Right atrium auricular region (tissue), 2 donors: ENCODE measurements at regions not wholly inside any gene's neighbourhood (a gene's known extent, or its start where the extent isn't known, plus 50 kb on each side); places are given as distances from the start of the nearest gene placed in this dataset.
A peak's percentile ranks its signal among the peaks of the same experiment; 100 is the strongest.

ENCODE experiments used
- DNase-seq: peaks from one replicate; pipeline ENCODE4 v3.0.0-alpha.2; 2019; ENCODE audit warnings: low spot score
- H3K27ac ChIP-seq, 2 donors: fragments of 200-600 bp; sonication (generic); 1 replicate in 1 of 2; 2 replicates in 1 of 2; pipeline ENCODE4 v1.5.1; 2016 to 2019
- H3K27me3 ChIP-seq, 2 donors: fragments of 200-600 bp; sonication (generic); one replicate each; pipeline versions ENCODE4 v1.5.1 to v1.6.0; 2017 to 2019
- H3K36me3 ChIP-seq: fragments of 200-600 bp; sonication (generic); one replicate; pipeline ENCODE4 v1.5.1; 2016
- H3K4me1 ChIP-seq, 2 donors: fragments of 200-600 bp; sonication (generic); one replicate each; pipeline versions ENCODE4 v1.5.1 to v1.6.0; 2017 to 2019
- H3K4me3 ChIP-seq, 2 donors: fragments of 200-600 bp; sonication (generic); 1 replicate in 1 of 2; 2 replicates in 1 of 2; pipeline ENCODE4 v1.5.1; 2017 to 2019; ENCODE audit warnings: mild to moderate bottlenecking in 1 of 2, moderate library complexity in 1 of 2
- H3K9me3 ChIP-seq, 2 donors: fragments of 200-600 bp; sonication (generic); one replicate each; pipeline ENCODE4 v1.5.1; 2019
- CTCF ChIP-seq, 2 donors: fragments of 200-600 bp; sonication (generic); IDR thresholded peaks; one replicate each; pipeline ENCODE4 v1.5.1; 2019; ENCODE audit warnings: antibody characterized with exemption in 2 of 2

- Histone ChIP-seq H3K4me1 (no peaks in the 10 kb centered on the region), H3K9me3 (no peaks in the 10 kb centered on the region), H3K27me3 (no peaks in the 10 kb centered on the region), H3K36me3 (no peaks in the 10 kb centered on the region), H3K4me3 (no peak overlapping the region), H3K27ac (no peak overlapping the region)
- no peak for TF ChIP-seq CTCF (IDR thresholded peaks at IDR 0.05)
- no peak for DNase-seq
These were observed 75.1 kb upstream of the PGBD5 start for GRCh38 chr1:230501242-230501641.

- Histone ChIP-seq H3K4me3 (no peak overlapping the region), H3K27me3 (no peaks in the 10 kb centered on the region), H3K4me1 (no peaks in the 10 kb centered on the region), H3K27ac (no peak overlapping the region), H3K36me3 (no peaks in the 10 kb centered on the region), H3K9me3 (no peaks in the 10 kb centered on the region)
- no peak for TF ChIP-seq CTCF (IDR thresholded peaks at IDR 0.05)
- no peak for DNase-seq
These were observed 73.9 kb upstream of the PGBD5 start for GRCh38 chr1:230500063-230500462.

- Histone ChIP-seq H3K27ac (no peak overlapping the region), H3K9me3 (no peaks in the 10 kb centered on the region), H3K27me3 (no peaks in the 10 kb centered on the region), H3K36me3 (no peaks in the 10 kb centered on the region), H3K4me3 (no peak overlapping the region), H3K4me1 (no peaks in the 10 kb centered on the region)
- no peak for DNase-seq
- no peak for TF ChIP-seq CTCF (IDR thresholded peaks at IDR 0.05)
These were observed 73.4 kb upstream of the PGBD5 start for GRCh38 chr1:230499496-230499895.

- H3K36me3 ChIP-seq: no peaks in the 10 kb centered on the region
- no peaks in the 10 kb centered on the region for H3K27me3 ChIP-seq
- H3K4me1 ChIP-seq: no peaks in the 10 kb centered on the region
- H3K27ac ChIP-seq: no peak overlapping the region
- H3K9me3 ChIP-seq: no peaks in the 10 kb centered on the region
- no peak for DNase-seq
- H3K4me3 ChIP-seq: no peak overlapping the region
- TF ChIP-seq CTCF (IDR thresholded peaks at IDR 0.05): no peak
These were observed 72.6 kb upstream of the PGBD5 start for GRCh38 chr1:230498704-230499103.

- TF ChIP-seq CTCF (IDR thresholded peaks at IDR 0.05): no peak
- no peak for DNase-seq
- Histone ChIP-seq H3K27ac (peak overlapping the region in 1 of 2 donors; percentile 41), H3K4me3 (peak overlapping the region in 1 of 2 donors; percentile 7), H3K4me1 (no peaks in the 10 kb centered on the region), H3K9me3 (no peaks in the 10 kb centered on the region), H3K27me3 (no peaks in the 10 kb centered on the region), H3K36me3 (no peaks in the 10 kb centered on the region)
These were observed 70.3 kb upstream of the PGBD5 start for GRCh38 chr1:230496451-230496850.

- TF ChIP-seq CTCF (IDR thresholded peaks at IDR 0.05): no peak
- Histone ChIP-seq H3K27ac (peak overlapping the region in 1 of 2 donors; percentile 41), H3K9me3 (no peaks in the 10 kb centered on the region), H3K4me1 (no peaks in the 10 kb centered on the region), H3K4me3 (peak overlapping the region in 1 of 2 donors; percentile 7), H3K27me3 (no peaks in the 10 kb centered on the region), H3K36me3 (no peaks in the 10 kb centered on the region)
- peak; percentile 77 for DNase-seq
These were observed 69.8 kb upstream of the PGBD5 start for GRCh38 chr1:230495891-230496385.
